ENCODE measurements at regions not wholly inside any gene's neighbourhood (a gene's known extent, or its start where the extent isn't known, plus 50 kb on each side); places are given as distances from the start of the nearest gene placed in this dataset.
"Not testable (repeated sequence)": the region's sequence is repeated elsewhere in the genome, so short reads cannot be mapped to it uniquely, and the experiment has no call there.

DNA sequence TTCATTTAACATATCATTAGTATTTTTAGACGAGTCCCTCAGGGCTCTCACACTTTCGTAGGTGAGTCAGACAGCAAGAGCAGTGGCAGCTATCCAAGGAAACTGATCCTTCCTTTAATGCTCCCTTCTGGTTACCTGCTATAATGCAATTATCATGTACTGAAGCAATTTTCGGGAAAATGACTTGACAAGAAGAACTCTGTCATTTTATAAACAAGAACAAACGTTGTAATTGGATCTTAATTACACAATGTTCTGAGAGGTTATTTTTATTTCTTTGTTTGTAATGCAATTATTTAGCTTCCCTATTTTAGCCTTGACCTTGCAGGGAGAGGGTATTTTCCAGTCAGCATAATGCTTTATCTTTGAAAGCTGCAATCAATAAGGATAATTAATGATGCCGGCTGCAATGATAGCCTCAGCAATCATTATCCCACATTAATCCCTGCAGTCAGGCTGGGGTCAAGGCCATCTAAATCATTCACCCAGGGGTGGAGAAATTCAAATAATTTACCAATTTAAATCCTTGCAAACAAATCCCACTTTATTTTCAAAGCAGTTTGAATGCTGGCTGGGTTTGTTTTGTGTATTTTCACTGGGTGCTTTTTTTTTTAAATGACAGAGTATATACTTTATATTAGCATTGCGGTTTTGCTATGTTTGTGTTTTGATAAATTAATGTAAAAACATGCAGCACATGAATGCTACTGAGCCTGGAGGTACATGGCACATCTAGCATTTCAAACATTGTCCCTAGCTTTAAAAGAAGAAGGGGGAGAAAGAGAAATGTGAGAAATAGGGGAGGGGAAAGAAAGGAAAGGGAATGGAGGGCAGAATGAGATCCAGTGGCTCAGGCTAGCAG is 249.9 kb downstream of the SHOX2 start:
- DNase-seq = no peak

DNA sequence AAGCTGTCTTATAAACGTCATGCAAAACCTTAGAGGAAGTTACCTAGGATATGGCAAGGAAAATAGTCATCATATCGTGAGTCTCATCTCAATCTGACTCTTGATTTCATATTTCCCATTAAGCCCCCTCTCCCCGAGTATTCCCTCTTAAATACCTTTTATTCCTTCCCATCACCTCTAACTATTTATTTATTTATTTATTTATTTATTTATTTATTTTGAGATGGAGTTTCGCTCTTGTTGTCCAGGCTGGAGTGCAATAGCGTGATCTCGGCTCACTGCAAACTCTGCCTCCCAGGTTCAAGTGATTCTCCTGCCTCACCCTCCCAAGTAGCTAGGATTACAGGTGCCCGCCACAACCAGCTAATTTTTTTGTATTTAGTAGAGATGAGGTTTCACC is 260.4 kb downstream of the SHOX2 start:
- DNase-seq = not testable (repeated sequence)

DNA sequence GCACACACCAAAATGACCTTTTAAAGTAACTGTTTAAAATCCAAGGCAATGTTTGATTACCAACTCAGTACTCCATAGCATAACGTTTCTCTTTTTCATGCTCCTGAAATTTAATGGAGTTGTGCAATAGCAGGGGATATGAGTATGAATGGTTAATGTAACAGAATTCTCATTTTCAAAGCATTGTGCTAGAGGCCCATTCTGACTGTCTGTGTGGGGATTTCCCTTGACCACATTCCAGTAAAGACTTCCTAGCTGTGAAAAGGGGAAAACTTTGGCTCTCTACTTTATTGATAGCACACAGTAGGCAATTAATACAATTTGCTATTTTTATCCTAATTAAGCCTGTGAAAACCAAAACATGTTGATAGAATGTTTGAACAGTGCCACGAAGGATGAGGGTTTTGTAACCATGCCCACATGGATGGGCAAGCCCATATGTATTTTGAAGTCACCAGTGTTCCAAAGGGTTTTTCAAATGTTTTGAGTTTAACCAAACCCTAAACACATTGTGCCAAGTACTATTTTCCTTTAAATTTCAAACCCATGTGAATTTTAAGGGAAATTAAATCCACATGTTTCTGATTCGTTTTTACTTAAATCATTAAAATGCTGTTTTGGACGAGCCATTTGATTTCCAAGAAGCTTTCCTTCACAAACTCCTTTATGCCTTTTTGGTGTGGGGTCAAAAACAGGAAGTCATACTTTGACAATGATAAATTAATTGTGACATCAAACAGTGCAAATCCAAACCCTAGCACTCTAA is 261.2 kb downstream of the SHOX2 start:
- no peak for DNase-seq

DNA sequence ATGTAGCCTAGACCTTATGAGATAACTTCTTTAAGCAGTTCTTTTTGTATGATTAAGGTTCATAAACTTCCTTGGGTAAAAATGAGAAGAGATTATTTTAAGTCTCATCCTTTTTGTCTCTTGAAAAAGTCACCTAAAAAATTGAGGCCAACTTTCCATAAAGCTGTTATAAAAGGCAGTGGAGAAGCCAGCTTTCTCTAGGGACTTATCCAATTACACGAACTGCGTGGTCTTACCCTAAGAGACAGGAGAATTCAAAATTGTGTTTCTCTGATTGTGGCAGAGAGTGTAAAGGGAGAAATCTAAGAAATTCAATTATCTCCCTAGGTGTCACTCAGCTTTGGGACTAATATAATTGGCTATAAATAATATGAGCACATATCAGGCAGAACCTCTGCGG is 262.0 kb downstream of the SHOX2 start:
- DNase-seq = no peak

DNA sequence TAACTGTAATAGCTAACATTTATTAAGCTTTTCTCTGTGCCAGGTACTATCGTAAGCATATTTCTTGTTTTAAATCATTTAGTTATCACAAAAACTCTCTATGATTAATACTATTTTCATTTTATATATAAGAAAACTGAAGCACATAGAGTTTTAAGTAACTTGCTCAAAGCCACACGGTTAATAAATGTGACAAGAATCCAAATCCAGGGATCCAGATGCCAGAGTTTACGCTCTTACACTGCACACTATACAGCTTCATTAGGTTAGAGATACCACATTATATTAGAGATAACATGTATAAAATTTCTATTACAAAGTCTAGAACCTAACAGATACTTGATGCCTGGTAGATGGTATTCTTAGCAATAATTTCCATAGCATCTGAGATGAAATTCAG is 265.2 kb downstream of the SHOX2 start:
- no peak for DNase-seq

DNA sequence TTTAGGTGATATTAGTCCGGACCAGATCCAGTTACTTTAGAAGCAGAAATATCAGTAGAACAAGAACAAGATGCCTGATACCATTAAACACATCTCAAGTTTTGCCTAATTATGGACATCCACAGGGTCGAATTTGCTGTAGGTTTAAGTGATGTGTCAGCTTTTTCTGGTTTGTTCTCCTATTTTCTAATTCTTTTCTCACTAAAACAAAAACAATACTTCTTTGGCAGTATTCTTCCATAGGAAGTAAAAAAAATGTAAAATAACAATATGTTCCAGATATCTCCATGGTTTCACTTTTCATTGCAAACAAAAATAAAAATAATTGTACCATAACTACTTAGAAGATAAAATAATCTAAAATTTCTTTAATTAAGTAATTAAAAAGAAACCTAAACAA is 265.7 kb downstream of the SHOX2 start:
- no peak for DNase-seq

DNA sequence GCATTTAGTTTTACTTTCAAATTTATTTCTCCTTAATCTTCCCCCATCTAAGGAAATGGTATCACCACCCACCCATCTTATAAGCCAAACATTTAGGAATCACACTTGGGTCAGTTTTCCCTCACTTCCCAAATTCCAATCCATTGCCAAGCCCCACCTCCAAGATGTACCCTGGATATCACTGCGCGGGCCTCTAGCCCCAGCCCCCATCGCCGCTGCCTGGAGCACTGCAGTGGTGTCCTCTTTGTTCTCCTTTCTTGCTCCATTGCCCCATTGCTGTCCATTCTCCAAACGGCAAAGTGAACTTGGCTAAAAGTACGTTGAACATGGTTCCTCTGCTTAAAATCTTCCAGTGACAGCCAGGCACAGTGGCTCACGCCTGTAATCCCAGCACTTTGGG is 267.8 kb downstream of the SHOX2 start:
- no peak for DNase-seq

GRCh38 chr3:157837336-157837735 is 268.9 kb downstream of the SHOX2 start:
- no peak for DNase-seq

DNA sequence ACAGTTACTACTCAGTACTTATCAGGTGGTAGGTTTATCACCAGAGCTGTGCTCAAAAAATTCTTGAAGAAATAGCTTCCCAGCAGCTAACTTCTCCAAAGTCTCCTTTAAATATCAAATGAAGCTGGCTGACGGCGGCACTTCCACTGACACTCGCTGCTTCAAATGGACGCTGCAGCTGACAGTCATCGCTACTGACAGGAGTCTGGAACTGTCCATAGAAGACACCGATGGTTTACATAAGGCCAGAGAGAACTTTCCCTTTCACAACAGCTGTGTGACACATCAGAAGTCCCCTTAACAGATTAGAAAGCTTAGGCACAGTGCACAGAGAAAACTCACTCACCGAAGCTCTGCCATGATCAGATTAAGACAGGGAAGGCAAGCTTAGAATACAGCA is 270.2 kb downstream of the SHOX2 start:
- no peak for DNase-seq

DNA sequence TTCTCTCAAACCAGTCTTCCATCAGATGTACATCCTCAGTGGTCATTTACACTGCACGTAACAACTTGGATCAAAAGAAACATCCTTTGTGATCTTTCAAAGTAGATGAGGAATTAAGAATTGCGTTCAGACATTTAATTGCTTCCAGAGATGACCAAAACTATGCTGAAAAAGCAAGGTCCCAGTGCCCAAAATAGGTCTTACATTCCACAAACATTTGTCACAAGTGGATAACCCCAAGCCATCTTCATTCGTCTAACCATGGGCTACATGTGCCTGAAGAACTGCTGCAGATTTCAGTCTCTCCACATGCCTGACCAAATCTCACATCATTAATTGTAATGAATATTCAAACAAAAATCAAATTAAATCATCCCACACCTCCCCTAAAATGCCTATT is 273.6 kb downstream of the SHOX2 start:
- no peak for DNase-seq

DNA sequence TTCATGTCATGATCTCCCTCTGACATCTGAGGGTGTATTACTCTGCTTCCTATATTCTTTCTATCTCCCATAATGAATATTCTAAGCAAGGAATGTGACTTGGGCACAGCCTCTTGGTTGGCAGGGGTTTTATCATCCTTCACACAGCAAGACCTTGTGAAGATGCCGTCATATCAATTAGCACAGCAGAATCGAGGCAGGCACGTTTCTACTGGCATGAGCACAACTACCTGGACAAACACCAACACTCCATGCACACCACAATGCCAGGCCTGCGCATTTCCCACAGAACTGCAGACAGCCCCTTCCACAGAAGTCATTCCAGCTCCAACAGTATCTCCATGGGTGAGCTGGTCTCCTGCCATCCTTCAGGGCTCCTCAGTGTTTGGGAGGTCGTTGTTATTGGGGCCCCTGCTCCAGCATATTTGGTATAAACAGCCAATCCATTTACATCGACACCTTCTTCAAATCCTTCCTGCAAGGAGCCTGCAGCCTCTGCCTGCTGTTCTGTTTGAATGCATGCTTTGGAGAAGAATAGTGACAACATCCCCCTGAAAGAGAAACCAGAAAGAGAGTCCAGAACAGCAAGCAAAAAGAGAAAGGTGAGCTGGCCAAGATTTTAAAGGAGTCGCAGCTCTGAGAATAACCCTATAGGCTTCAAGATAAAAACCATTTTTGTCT is 275.5 kb downstream of the SHOX2 start:
- no peak for DNase-seq

DNA sequence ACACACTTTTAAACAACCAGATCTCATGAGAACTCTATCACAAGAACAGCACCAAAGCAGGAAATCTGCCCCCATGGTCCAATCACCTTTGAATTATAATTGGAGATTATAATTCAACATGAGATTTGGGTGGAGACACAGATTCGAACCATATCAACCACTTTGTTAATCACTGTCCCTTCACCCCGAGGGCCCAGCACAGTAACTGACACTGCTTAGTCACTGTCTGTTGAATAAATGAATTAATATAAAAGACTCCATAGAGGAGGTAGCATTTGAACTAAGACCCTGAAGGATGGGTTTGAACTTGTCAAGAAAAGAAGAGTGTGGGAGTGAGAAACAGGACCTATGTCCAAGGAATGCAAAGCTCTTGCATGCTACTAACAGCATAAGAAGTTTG is 276.4 kb downstream of the SHOX2 start:
- no peak for DNase-seq

- DNase-seq = no peak
These were observed 281.9 kb downstream of the SHOX2 start for GRCh38 chr3:157824281-157824680.

GRCh38 chr3:157823050-157823449 is 283.2 kb downstream of the SHOX2 start:
- no peak for DNase-seq

- DNase-seq = no peak
These were observed 286.1 kb downstream of the SHOX2 start for GRCh38 chr3:157820157-157820517.

DNA sequence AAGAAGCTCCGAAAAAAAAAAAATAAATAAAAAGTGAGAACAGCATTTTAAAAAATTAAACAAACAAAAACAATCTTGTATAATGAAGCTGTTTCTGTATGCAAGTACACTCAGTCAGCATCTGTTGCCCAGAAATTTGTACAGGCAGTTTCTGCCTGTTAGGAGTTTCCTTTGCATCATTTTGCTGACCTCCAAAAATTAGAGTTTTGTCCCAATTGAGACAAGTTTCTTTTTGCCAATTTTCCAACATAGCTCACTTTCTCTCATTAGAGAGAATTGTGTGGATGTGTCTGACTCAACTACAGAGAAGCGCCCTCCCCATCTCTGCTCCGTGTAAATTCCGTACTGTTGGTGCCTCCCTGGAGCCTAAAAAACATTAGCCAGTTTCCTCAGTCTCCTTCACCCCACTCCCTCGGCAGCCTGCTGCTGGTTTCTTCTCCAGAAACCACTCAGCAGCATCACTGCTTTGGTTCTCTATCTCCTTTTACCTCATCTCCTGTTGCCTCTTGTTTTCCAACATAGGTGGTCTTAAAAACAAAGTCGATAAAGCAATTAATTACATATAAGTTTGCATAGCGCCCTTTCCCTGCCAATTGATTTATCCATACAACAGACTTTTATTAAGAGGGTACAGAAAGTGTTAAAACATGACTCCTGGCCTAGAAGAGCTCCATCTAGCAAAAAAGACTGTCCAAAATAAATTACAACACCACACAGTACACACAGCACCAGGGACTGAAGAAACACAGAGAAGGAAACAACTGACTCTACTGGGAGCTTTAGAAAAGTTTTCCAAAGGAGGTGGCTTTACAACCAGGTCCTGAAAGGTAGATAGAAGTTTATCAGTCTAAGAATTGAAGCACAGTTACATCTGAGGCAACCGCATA is 286.7 kb downstream of the SHOX2 start:
- DNase-seq = no peak

- no peak for DNase-seq
These were observed 289.3 kb downstream of the SHOX2 start for GRCh38 chr3:157816896-157817295.

- no peak for DNase-seq
These were observed 289.9 kb downstream of the SHOX2 start for GRCh38 chr3:157816296-157816695.

- DNase-seq = no peak
These were observed 290.5 kb downstream of the SHOX2 start for GRCh38 chr3:157815739-157816138.

DNA sequence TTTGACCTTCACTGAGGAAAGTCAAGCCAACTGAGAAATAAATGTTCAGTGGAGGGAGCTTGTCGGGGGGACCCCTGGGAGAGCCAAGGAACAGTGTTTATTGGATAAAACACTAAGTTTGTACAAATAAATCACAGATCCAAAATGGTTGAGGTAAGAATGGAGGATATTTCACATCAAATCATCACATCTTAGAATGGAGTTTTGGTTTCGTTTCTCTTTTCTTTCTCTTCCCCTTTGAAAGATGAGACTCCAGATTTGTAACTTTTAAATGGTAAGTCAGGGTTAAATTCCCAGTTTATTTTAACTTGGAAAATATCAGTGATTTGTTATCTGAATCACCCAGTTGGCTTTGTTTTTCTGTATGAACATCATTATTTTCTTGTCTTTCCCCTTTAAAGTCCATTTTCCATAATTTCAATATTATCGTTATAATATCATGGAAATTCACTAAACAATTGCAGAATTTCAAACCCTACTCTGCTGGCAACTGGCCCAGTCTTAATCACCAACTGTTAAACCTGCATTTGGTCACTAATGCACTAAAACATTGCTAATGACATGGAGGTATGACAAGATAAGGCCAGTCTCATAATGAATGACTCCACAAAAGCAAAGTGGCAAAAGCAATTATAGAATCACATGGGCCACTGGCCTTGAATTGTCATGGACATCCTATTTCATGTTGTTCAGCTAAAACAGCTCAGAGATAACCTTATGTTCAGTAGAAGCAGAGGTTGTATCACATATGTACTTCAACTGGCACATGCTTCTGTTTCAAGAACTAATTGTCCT is 295.1 kb downstream of the SHOX2 start:
- DNase-seq = no peak

- no peak for DNase-seq
These were observed 298.9 kb downstream of the SHOX2 start for GRCh38 chr3:157807280-157807679.

GRCh38 chr3:157805538-157805937 is 300.7 kb downstream of the SHOX2 start:
- no peak for DNase-seq
